ENCODE measurements at regions not wholly inside any gene's neighbourhood (a gene's known extent, or its start where the extent isn't known, plus 50 kb on each side); places are given as distances from the start of the nearest gene placed in this dataset.

DNA sequence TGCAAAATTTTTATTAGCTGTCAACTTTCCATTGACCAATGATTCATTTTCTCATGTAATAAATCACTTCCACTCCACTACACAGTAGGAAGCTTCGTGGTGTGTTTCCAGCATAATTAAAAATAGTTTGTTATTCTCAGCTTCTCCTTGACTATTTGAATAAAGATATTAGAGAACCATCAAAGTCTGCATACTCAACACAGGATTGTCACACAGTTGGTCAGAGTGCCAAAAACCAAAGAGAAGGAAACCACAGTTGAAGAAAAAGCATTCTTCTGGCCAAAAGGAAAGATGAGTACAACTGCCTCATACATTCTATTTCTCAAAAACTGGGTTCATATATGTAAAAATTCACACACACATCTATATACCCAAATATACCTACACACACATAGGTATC, 455.1 kb upstream of the HSF2 start:
- Histone ChIP-seq H3K4me2 (ENCODE audit: low read length) (no peak overlapping the region), H3K27me3 (ENCODE audit: insufficient read depth, low read depth, low read length) (no peaks in the 10 kb centered on the region), H3K9me2 (ENCODE audit: insufficient read depth, low read length) (no peaks in the 10 kb centered on the region), H4K20me1 (ENCODE audit: insufficient read depth) (no peaks in the 10 kb centered on the region), H3K4me3 (ENCODE audit: low read length) (no peak overlapping the region), H3K9me3 (ENCODE audit: low read length) (no peaks in the 10 kb centered on the region), H3K36me3 (ENCODE audit: insufficient read depth, low read length) (no peaks in the 10 kb centered on the region), H2AFZ (ENCODE audit: low read depth, low read length) (no peak overlapping the region), H3K9ac (ENCODE audit: low read length) (no peak overlapping the region), H3K27ac (ENCODE audit: low read length) (no peak overlapping the region), H3K79me2 (replicated peaks; ENCODE audit: insufficient read depth, low read length) (no peaks in the 10 kb centered on the region), H3F3A (ENCODE audit: insufficient read depth, low read length, poor library complexity, severe bottlenecking) (no peaks in the 10 kb centered on the region)
- TF ChIP-seq CTCF (IDR thresholded peaks at IDR 0.05; ENCODE audit: poor library complexity, severe bottlenecking) (no peak), RAD21 (conservative IDR thresholded peaks at IDR 0.05) (no peak)

DNA sequence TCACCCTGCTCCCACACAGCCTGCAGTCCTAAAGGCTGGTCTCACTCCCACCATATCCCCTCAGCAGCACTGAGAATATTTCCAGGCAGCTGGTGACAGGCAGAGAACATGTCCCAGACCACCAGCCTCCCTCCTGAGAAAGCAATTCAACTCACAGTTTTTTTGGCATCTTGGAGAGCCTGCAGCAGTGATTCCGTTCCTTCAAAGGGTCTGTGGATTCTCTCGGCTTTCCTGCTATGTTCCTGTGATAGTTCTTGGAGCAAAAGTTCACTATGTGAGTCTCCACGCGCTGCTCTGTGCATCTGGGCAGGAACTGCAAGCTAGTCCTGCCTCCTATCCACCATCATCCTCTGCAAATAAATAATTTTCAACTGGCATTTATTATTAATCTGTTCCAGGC, 448.3 kb upstream of the HSF2 start:
- no peaks in the 10 kb centered on the region for H3F3A ChIP-seq (ENCODE audit: insufficient read depth, low read length, poor library complexity, severe bottlenecking)
- no peak overlapping the region for H3K4me3 ChIP-seq (ENCODE audit: low read length)
- no peak overlapping the region for H2AFZ ChIP-seq (ENCODE audit: low read depth, low read length)
- H3K9ac ChIP-seq (ENCODE audit: low read length): no peak overlapping the region
- H3K27me3 ChIP-seq (ENCODE audit: insufficient read depth, low read depth, low read length): no peaks in the 10 kb centered on the region
- H3K4me2 ChIP-seq (ENCODE audit: low read length): no peak overlapping the region
- no peak for TF ChIP-seq POLR2AphosphoS5 (IDR thresholded peaks at IDR 0.05)
- TF ChIP-seq RAD21 (conservative IDR thresholded peaks at IDR 0.05): no peak
- TF ChIP-seq EZH2 (IDR thresholded peaks at IDR 0.05; ENCODE audit: borderline replicate concordance, insufficient read depth, low read length, poor library complexity, severe bottlenecking): no peak
- no peak for TF ChIP-seq EP300 (conservative IDR thresholded peaks at IDR 0.05; ENCODE audit: poor library complexity, severe bottlenecking)
- TF ChIP-seq MXI1 (conservative IDR thresholded peaks at IDR 0.05; ENCODE audit: poor library complexity, severe bottlenecking): no peak
- TF ChIP-seq CTCF (IDR thresholded peaks at IDR 0.05; ENCODE audit: poor library complexity, severe bottlenecking): no peak
- TF ChIP-seq REST (IDR thresholded peaks at IDR 0.05; ENCODE audit: borderline replicate concordance): no peak
- TF ChIP-seq TAF1 (IDR thresholded peaks at IDR 0.05; ENCODE audit: low read depth): no peak
- no peak for TF ChIP-seq SMC3 (conservative IDR thresholded peaks at IDR 0.05; ENCODE audit: poor library complexity)
- H3K36me3 ChIP-seq (ENCODE audit: insufficient read depth, low read length): no peaks in the 10 kb centered on the region
- no peaks in the 10 kb centered on the region for H3K9me3 ChIP-seq (ENCODE audit: low read length)
- H3K9me2 ChIP-seq (ENCODE audit: insufficient read depth, low read length): no peaks in the 10 kb centered on the region
- no peak overlapping the region for H3K27ac ChIP-seq (ENCODE audit: low read length)
- H3K79me2 ChIP-seq (replicated peaks; ENCODE audit: insufficient read depth, low read length): no peaks in the 10 kb centered on the region
- H4K20me1 ChIP-seq (ENCODE audit: insufficient read depth): no peaks in the 10 kb centered on the region
